GM18502 (cell line): ENCODE measurements at regions not wholly inside any gene's neighbourhood (a gene's known extent, or its start where the extent isn't known, plus 50 kb on each side); places are given as distances from the start of the nearest gene placed in this dataset.
"Not testable (repeated sequence)": the region's sequence is repeated elsewhere in the genome, so short reads cannot be mapped to it uniquely, and the experiment has no call there.

Experiments used
- ATAC-seq: cut with Tn5 transposase; IDR thresholded peaks from one replicate; pipeline ENCODE4 v1.9.1; 2021; ENCODE audit warnings: mild to moderate bottlenecking; ENCODE audit not compliant: unreplicated experiment, poor library complexity

GRCh38 chr16:13680021-13680889 is 239.7 kb upstream of the ERCC4 start:
- ATAC-seq: no peak

- no peak for ATAC-seq
Observed at GRCh38 chr16:13684819-13685563, 235.0 kb upstream of the ERCC4 start.

DNA sequence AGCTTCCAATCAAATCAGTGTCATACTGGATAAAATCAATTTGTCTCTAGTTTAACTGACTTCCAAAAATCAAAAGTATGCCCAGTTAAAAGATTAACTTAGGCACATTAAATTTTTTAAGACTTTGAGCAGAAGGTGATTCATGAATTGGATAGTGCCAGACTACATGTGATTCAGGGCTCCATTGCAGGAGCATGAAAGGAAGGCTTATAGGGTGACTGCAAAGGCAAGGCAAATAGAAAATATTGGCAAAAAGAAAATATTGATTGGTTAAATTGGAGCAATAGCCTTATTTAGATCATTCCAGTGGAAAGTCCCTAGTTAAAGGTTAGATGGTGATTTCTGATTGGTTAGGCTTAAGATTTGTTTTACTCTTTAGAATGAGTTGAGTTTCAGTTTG is 223.9 kb upstream of the ERCC4 start:
- ATAC-seq: no peak

GRCh38 chr16:13697013-13697412 is 222.9 kb upstream of the ERCC4 start:
- no peak for ATAC-seq

DNA sequence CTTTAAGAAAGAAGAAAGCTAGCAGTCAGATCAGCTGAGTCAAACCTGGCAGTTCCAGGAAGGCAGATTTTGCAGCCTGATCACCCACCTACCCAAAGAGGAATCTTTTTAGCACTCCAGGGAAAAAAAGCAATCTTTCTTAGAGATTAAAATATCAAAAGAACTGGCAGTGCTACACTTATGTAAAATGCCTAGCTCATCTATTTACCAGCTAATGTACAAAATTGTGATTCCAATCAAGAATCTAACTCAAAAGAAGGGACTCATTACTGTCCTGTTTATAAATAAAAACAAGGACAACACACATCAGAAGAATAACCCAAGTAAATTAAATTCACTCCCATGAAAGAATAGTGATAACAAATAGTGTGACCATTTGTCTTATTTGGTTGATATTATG is 222.4 kb upstream of the ERCC4 start:
- ATAC-seq: no peak

- ATAC-seq: no peak
Observed at GRCh38 chr16:13702614-13703013, 217.3 kb upstream of the ERCC4 start.

DNA sequence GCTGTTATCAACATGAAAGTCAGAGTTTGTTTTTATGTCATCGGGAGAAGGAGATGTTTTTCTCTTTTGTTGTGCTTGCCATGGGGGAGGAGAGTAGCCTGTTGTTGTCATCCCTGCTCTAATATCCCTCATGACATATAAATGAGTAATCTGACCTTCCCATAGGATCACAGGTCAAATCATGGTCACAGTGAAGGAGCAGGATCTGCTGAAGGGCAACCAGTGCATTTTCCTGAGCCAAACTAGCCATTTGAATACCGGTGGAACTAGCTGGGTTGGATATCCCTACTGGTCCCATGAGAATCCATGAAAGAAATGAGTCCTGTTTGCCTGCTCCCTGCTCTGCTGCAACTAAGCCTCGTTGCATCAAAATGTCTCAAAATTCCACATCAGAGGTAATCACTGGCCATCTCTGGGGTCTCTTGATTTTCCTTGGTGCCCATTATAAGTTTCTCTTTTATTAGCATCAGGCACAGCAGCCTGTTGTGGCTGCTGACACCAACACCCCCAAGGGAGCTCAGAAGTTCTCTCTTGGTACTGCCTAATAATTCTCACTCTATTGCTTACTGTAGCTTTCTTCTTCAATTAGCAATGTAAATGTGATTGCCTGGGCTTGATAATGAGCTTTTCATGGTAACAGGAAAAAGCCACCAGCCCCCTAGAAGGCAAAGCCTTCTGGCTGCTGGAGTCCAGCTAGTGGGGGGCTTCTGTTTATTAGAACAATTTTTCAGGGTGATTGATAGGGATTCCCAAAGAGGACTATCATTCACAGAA is 211.4 kb upstream of the ERCC4 start:
- no peak for ATAC-seq

DNA sequence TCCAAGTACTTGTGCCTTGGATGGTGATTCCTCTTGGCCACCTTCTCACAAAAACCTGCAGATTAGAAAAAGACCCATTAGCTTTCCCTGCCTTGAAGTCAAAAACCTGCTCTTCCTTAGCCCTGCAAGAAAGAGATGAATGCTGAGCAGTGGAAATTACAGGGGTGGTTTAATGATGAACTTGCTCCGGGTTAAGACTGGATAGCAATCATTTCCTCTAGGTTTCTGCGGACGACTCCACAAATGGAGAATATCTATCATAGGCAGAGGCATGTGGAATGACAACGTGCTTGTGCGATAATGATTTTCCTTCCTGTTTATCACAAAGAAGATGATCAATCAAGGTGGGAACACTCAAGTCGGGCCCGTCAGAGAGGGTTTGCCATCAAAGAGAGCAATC is 201.2 kb upstream of the ERCC4 start:
- no peak for ATAC-seq

DNA sequence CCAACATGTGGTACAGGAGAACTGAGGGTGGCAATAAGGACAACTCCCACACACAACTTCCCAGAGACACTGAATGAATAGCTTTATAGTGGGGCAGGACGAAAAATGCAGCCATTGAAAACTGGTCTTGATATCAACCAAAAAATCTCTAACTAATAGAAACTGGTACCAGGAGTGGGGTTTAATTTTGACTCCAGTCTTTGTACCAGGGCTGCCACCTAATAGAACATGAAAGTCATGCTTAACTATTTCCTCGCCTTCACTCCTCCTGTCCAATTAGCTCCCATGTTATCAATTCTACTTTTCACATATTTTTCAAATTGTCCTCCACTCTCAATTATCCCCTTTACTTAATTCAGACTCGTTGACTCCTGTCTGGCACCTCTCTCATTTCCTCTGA is 192.0 kb upstream of the ERCC4 start:
- no peak for ATAC-seq

- ATAC-seq: no peak
Observed at GRCh38 chr16:13733561-13733960, 186.4 kb upstream of the ERCC4 start.

DNA sequence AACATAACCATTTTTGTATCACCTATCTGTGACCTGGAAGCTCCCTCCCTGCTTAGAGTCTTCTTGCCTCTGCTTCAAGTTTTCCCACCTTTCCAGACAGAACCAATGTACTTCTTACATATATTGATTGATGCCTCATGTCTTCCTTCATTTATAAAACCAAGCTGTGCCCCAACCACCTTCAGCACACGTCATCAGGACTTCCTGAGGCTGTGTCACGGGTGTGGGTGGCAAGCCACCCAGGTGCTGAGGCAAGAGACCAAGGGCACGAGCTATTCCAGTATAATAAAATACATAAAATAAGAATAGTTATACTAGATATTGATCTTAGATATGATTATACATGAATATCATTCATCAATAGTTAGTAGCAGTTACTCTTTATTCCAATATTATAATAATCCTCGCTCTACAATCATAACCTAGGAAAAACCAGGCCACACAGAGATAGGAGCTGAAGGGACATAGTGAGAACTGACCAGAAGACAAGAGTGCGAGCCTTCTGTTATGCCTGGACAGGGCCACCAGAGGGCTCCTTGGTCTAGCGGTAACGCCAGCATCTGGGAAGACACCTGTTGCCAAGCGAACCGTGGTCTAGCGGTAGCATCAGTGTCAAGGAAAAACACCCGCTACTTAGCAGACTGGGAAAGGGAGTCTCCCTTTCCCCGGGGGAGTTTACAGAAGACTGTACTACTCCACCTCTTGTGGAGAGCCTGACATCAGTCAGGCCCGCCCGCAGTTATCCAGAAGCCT is 180.2 kb upstream of the ERCC4 start:
- ATAC-seq: not testable (repeated sequence)

DNA sequence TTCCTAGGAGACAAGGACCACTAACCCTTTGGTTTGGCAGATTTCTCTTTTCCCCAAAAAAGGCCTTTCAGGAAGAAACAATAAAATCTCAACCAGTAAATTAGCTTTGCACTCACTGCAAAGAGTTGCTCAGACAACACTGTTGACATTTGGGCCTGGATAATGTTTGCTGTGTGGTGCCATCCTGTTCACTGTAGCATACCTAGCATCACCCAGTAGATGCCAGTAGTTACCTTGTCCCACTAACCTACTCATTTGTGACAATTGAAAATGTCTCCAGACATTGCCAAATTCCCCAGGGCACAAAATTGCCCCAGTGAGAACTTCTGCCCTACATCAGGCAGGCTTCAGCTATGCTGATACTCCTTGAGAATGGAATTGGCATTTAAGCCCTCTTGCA is 177.0 kb upstream of the ERCC4 start:
- no peak for ATAC-seq

- ATAC-seq: no peak
Observed at GRCh38 chr16:13743571-13743970, 176.4 kb upstream of the ERCC4 start.

- no peak for ATAC-seq
Observed at GRCh38 chr16:13756411-13757140, 163.4 kb upstream of the ERCC4 start.

- ATAC-seq: no peak
Observed at GRCh38 chr16:13766334-13766733, 153.6 kb upstream of the ERCC4 start.

DNA sequence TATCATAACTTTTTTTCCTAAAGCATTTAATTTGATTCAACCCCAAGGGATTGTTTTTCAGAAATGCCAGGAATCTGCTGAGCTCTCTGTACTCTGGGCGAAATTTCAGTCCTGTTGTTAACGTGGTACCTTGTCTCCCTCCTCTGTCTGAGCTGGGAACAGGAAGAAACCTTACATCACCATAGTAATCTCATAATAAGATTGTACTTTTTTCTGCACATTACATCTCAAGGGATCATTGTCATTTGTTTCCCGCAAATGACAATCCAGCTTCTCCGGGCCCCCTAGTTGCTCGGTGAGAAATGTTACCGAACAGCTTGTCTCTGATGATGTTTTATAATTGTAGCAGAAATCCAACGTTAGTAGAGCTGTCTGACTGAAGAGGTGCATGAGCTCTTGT is 152.7 kb upstream of the ERCC4 start:
- ATAC-seq: no peak

DNA sequence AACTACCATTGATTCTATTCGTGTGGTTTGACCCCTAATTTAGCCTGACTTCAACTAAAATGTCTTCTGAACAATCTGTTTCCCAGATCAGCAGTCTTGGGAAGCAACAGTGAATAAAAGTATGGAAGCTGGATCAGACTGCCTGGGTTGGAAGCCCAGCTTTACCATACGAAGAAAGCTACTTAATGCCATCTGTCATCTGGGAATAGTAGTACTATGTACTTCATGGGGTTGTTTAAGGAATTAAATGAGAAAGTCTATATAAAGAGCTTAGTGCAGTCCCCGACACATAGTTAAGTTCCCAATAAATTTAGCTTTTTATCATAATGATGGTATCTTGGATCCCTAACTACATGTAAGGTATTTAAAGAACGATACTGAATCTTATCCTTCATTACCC is 151.5 kb upstream of the ERCC4 start:
- no peak for ATAC-seq

DNA sequence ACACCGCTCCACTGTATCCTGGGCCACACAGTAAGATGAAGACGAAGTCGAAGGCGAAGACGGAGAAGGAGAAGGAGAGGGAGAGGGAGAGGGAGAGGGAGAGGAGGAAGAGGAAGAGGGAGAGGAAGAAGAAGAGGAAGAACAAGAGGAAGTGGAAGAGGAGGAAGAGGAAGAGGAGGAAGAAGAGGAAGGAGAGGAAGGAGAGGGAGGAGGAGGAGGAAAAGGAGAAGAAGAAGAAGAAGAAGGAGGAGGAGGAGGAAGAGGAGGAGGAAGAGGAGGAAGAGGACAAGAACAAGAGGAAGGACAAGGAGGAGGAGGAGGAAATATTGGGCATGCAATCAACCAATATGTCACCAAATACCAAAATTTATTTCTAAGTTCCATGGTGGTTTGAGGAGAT is 149.5 kb upstream of the ERCC4 start:
- ATAC-seq: no peak

DNA sequence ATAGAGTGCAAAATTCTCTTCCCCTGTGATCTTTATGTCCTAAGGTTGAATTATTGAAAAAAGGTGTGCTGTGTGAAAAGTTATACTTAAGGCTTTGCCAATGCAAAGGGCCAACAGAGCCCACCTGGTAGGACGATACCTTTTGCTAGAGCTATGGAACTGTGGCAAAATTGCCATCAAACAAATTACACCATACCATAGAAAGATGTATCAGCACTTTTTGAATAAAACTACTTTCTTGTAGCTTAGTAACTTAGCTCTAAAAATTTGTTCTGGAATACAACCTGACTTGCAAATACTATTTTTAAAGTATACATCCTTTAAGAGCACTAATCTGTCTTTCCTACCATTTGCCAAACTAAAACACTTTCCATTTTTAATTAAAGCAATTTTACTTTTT is 147.2 kb upstream of the ERCC4 start:
- ATAC-seq: no peak

- no peak for ATAC-seq
Observed at GRCh38 chr16:13779676-13780075, 140.3 kb upstream of the ERCC4 start.
